H9 (cell line): ENCODE measurements at regions not wholly inside any gene's neighbourhood (a gene's known extent, or its start where the extent isn't known, plus 50 kb on each side); places are given as distances from the start of the nearest gene placed in this dataset.

Experiments
- DNase-seq: peaks from one replicate; pipeline ENCODE4 v3.0.0-alpha.2; 2017
- H2AFZ ChIP-seq: one replicate; pipeline ENCODE4 v1.6.1; 2013; ENCODE audit warnings: mild to moderate bottlenecking, low read length, control low read depth, moderate library complexity
- H2AK5ac ChIP-seq: 2 replicates; pipeline ENCODE4 v1.6.1; 2013; ENCODE audit warnings: low read length, control low read depth, mixed read lengths; ENCODE audit not compliant: insufficient read length
- H2BK120ac ChIP-seq: one replicate; pipeline ENCODE4 v1.6.1; 2013; ENCODE audit warnings: low read depth, mild to moderate bottlenecking, low read length, control low read depth, inconsistent platforms; ENCODE audit not compliant: poor library complexity, severe bottlenecking
- H2BK12ac ChIP-seq: 2 replicates; pipeline ENCODE4 v1.6.1; 2013; ENCODE audit warnings: low read length, control low read depth, mixed read lengths, low read depth; ENCODE audit not compliant: insufficient read length
- H2BK15ac ChIP-seq: 2 replicates; pipeline ENCODE4 v1.6.1; 2013; ENCODE audit warnings: low read depth, low read length, control low read depth
- H2BK20ac ChIP-seq: one replicate; pipeline ENCODE4 v1.6.1; 2013; ENCODE audit warnings: low read depth, mild to moderate bottlenecking, low read length, control low read depth, inconsistent platforms; ENCODE audit not compliant: poor library complexity, severe bottlenecking
- H2BK5ac ChIP-seq: 2 replicates; pipeline ENCODE4 v1.6.1; 2013; ENCODE audit warnings: low read length, control low read depth, mixed read lengths; ENCODE audit not compliant: insufficient read length
- H3K14ac ChIP-seq: 2 replicates; pipeline ENCODE4 v1.6.1; 2013; ENCODE audit warnings: low read length, control low read depth; ENCODE audit not compliant: insufficient read depth
- H3K18ac ChIP-seq: 2 replicates; pipeline ENCODE4 v1.6.1; 2013; ENCODE audit warnings: low read depth, mild to moderate bottlenecking, mixed read lengths, low read length, control low read depth; ENCODE audit not compliant: insufficient read length
- H3K23ac ChIP-seq: 2 replicates; pipeline ENCODE4 v1.6.1; 2013; ENCODE audit warnings: low read length, control low read depth, mixed read lengths, low read depth; ENCODE audit not compliant: insufficient read length
- H3K23me2 ChIP-seq: 2 replicates; pipeline ENCODE4 v1.6.1; 2013; ENCODE audit warnings: low read depth, mild to moderate bottlenecking, mixed read lengths, low read length, control low read depth; ENCODE audit not compliant: insufficient read length, poor library complexity, severe bottlenecking
- H3K27ac ChIP-seq: 2 replicates; pipeline ENCODE4 v1.5.1; 2013; ENCODE audit warnings: low read length, control low read depth, mixed read lengths, low read depth; ENCODE audit not compliant: insufficient read length
- H3K27me3 ChIP-seq: 2 replicates; pipeline ENCODE4 v1.6.1; 2013; ENCODE audit warnings: low read length, control low read depth, inconsistent platforms; ENCODE audit not compliant: insufficient read depth
- H3K4ac ChIP-seq: 2 replicates; pipeline ENCODE4 v1.6.1; 2013; ENCODE audit warnings: low read depth, mild to moderate bottlenecking, control low read depth, inconsistent platforms, low read length, moderate library complexity
- H3K4me1 ChIP-seq: 2 replicates; pipeline ENCODE4 v1.6.1; 2013; ENCODE audit warnings: low read length, control low read depth, inconsistent platforms; ENCODE audit not compliant: insufficient read depth
- H3K4me2 ChIP-seq: 2 replicates; pipeline ENCODE4 v1.6.1; 2013; ENCODE audit warnings: low read length, control low read depth, mixed read lengths; ENCODE audit not compliant: insufficient read length, insufficient read depth
- H3K56ac ChIP-seq: 2 replicates; pipeline ENCODE4 v1.6.1; 2013; ENCODE audit warnings: low read depth, mild to moderate bottlenecking, mixed read lengths, low read length, control low read depth; ENCODE audit not compliant: insufficient read length
- H3K79me1 ChIP-seq: 2 replicates; pipeline ENCODE4 v1.6.1; 2013; ENCODE audit warnings: low read depth, mild to moderate bottlenecking, moderate library complexity, low read length, control low read depth, inconsistent platforms; ENCODE audit not compliant: insufficient read depth, poor library complexity, severe bottlenecking
- H3K79me2 ChIP-seq: 2 replicates; pipeline ENCODE4 v1.6.1; 2013; ENCODE audit warnings: low read length, control low read depth, inconsistent platforms; ENCODE audit not compliant: insufficient read depth
- H3K9ac ChIP-seq: 2 replicates; pipeline ENCODE4 v1.6.1; 2013; ENCODE audit warnings: low read length, control low read depth, mixed read lengths; ENCODE audit not compliant: insufficient read length; ENCODE audit errors: extremely low read depth
- H3K9me3 ChIP-seq: one replicate; pipeline ENCODE4 v1.6.1; 2013; ENCODE audit warnings: low read depth, low read length, inconsistent platforms; ENCODE audit not compliant: control insufficient read depth
- H3T11ph ChIP-seq: one replicate; pipeline ENCODE4 v1.6.1; 2013; ENCODE audit warnings: mild to moderate bottlenecking, low read length, control low read depth, inconsistent platforms
- H4K20me1 ChIP-seq: one replicate; pipeline ENCODE4 v1.6.1; 2013; ENCODE audit not compliant: control insufficient read depth, insufficient read length, insufficient read depth
- H4K5ac ChIP-seq: 2 replicates; pipeline ENCODE4 v1.6.1; 2013; ENCODE audit warnings: low read depth, mild to moderate bottlenecking, mixed read lengths, low read length, control low read depth; ENCODE audit not compliant: insufficient read length
- H4K8ac ChIP-seq: replicated peaks from 2 replicates; pipeline ENCODE4 v1.6.1; 2013; ENCODE audit warnings: low read length, control low read depth, mixed read lengths, low read depth; ENCODE audit not compliant: insufficient read length
- H4K91ac ChIP-seq: 2 replicates; pipeline ENCODE4 v1.6.1; 2013; ENCODE audit warnings: low read depth, mild to moderate bottlenecking, moderate library complexity, mixed read lengths, low read length, control low read depth; ENCODE audit not compliant: insufficient read length
- H3K27ac Mint-ChIP-seq, 3 experiments: 2 replicates in 2 of 3; 3 replicates in 1 of 3; pipeline ENCODE4 v1.8.0; 2020 to 2021; ENCODE audit warnings: mixed read lengths in 3 of 3, mild to moderate bottlenecking in 1 of 3, moderate library complexity in 1 of 3
- H3K27me3 Mint-ChIP-seq: 2 replicates; pipeline ENCODE4 v1.8.0; 2021; ENCODE audit warnings: low read depth, mild to moderate bottlenecking, moderate library complexity, mixed read lengths
- H3K36me3 Mint-ChIP-seq, 3 experiments: 2 replicates in 2 of 3; 3 replicates in 1 of 3; pipeline ENCODE4 v1.8.0; 2020 to 2021; ENCODE audit warnings: low read depth in 3 of 3, mixed read lengths in 3 of 3; ENCODE audit not compliant: insufficient read depth in 1 of 3
- H3K4me1 Mint-ChIP-seq, 2 experiments: 2 replicates each; pipeline ENCODE4 v1.8.0; 2020; ENCODE audit warnings: mixed read lengths in 2 of 2
- H3K4me3 Mint-ChIP-seq, 2 experiments: 2 replicates in 1 of 2; 3 replicates in 1 of 2; pipeline ENCODE4 v1.8.0; 2020 to 2021; ENCODE audit warnings: mild to moderate bottlenecking in 2 of 2, mixed read lengths in 2 of 2, moderate library complexity in 1 of 2
- H3K9me3 Mint-ChIP-seq, 2 experiments: 2 replicates in 1 of 2; 3 replicates in 1 of 2; pipeline ENCODE4 v1.8.0; 2020; ENCODE audit warnings: mild to moderate bottlenecking in 2 of 2, mixed read lengths in 2 of 2, moderate library complexity in 1 of 2
- CTCF ChIP-seq: fragments of 200-600 bp; sonication (generic); conservative IDR thresholded peaks from 3 replicates; pipeline ENCODE4 v1.8.0; 2021; ENCODE audit warnings: antibody characterized with exemption, mild to moderate bottlenecking
- WGBS: extraction: QIAGEN DNeasy Blood & Tissue Kit; methylation state at CpG from one replicate; pipeline ENCODE4 v1.1.7; 2013; ENCODE audit warnings: missing lambda C conversion rate, low lambda C conversion rate, mixed read lengths; ENCODE audit not compliant: insufficient read length; ENCODE audit errors: extremely low coverage; 5-methylcytosine and 5-hydroxymethylcytosine counted together

- Histone ChIP-seq H3K27ac (no peak overlapping the region), H3T11ph (no peak overlapping the region), H4K20me1 (no peaks in the 10 kb centered on the region), H3K27me3 (no peaks in the 10 kb centered on the region), H3K23me2 (no peaks in the 10 kb centered on the region), H3K79me1 (no peaks in the 10 kb centered on the region), H2AK5ac (no peak overlapping the region), H2BK120ac (no peak overlapping the region), H3K9me3 (no peaks in the 10 kb centered on the region), H3K18ac (no peak overlapping the region), H3K4me2 (no peak overlapping the region), H2BK20ac (no peak overlapping the region), H3K4ac (no peak overlapping the region), H3K4me1 (no peaks in the 10 kb centered on the region), H4K91ac (no peak overlapping the region), H2AFZ (no peak overlapping the region), H2BK12ac (no peak overlapping the region), H3K14ac (no peak overlapping the region), H2BK15ac (no peak overlapping the region), H3K56ac (no peak overlapping the region), H3K9ac (no peak overlapping the region), H2BK5ac (no peak overlapping the region), H4K8ac (no peak overlapping the region), H3K23ac (no peak overlapping the region), H4K5ac (no peak overlapping the region), H3K79me2 (no peaks in the 10 kb centered on the region)
- no CpG with 5 or more reads among the region's 5 CpGs for WGBS
- H3K27ac Mint-ChIP-seq = peak overlapping the region in 1 of 3 experiments; percentile 6; a peak in 1 of 7 replicates
- H3K27me3 Mint-ChIP-seq = peaks cover 3% of the 10 kb centered on the region
- no peaks in the 10 kb centered on the region; a peak in 1 of 5 replicates for H3K9me3 Mint-ChIP-seq
- H3K4me1 Mint-ChIP-seq = peaks cover 0 to 4% of the 10 kb centered on the region in 2 experiments; a peak in 1 of 4 replicates
- TF ChIP-seq CTCF = no peak
- H3K4me3 Mint-ChIP-seq = no peak overlapping the region
- H3K36me3 Mint-ChIP-seq = no peaks in the 10 kb centered on the region
- DNase-seq = no peak
Measured at GRCh38 chr5:154565123-154565522, 87.1 kb upstream of the HAND1 start.
